WTC11 (cell line): ENCODE measurements at regions not wholly inside any gene's neighbourhood (a gene's known extent, or its start where the extent isn't known, plus 50 kb on each side); places are given as distances from the start of the nearest gene placed in this dataset.

Experiments used
- ATF6 ChIP-seq: sonication (generic); formaldehyde crosslinking; IDR thresholded peaks from 2 replicates; pipeline ENCODE4 v1.8.1; 2023; ENCODE audit warnings: mild to moderate bottlenecking, missing genetic modification reagents
- CREB1 ChIP-seq: sonication (generic); formaldehyde crosslinking; IDR thresholded peaks from 2 replicates; pipeline ENCODE4 v1.8.0; 2023; ENCODE audit warnings: mild to moderate bottlenecking, missing genetic modification reagents
- CTCF ChIP-seq: fragments of 200-600 bp; IDR thresholded peaks from 2 replicates; pipeline ENCODE4 v1.8.0; 2022; ENCODE audit warnings: antibody characterized with exemption
- TF ChIP-seq, protein P1 (sequence below): fragments of 250-450 bp; sonication (Bioruptor Pico); IDR thresholded peaks from 2 replicates; pipeline ENCODE4 v1.9.0; 2021; ENCODE audit warnings: mild to moderate bottlenecking, borderline replicate concordance

GRCh38 chr1:29890201-29890959 lies 654.1 kb downstream of the PTPRU start:
- TF ChIP-seq CTCF = no peak
- TF ChIP-seq ATF6 (CRISPR knock-in tag) = no peak
- TF ChIP-seq CREB1 = no peak
- TF ChIP-seq, protein P1, sequence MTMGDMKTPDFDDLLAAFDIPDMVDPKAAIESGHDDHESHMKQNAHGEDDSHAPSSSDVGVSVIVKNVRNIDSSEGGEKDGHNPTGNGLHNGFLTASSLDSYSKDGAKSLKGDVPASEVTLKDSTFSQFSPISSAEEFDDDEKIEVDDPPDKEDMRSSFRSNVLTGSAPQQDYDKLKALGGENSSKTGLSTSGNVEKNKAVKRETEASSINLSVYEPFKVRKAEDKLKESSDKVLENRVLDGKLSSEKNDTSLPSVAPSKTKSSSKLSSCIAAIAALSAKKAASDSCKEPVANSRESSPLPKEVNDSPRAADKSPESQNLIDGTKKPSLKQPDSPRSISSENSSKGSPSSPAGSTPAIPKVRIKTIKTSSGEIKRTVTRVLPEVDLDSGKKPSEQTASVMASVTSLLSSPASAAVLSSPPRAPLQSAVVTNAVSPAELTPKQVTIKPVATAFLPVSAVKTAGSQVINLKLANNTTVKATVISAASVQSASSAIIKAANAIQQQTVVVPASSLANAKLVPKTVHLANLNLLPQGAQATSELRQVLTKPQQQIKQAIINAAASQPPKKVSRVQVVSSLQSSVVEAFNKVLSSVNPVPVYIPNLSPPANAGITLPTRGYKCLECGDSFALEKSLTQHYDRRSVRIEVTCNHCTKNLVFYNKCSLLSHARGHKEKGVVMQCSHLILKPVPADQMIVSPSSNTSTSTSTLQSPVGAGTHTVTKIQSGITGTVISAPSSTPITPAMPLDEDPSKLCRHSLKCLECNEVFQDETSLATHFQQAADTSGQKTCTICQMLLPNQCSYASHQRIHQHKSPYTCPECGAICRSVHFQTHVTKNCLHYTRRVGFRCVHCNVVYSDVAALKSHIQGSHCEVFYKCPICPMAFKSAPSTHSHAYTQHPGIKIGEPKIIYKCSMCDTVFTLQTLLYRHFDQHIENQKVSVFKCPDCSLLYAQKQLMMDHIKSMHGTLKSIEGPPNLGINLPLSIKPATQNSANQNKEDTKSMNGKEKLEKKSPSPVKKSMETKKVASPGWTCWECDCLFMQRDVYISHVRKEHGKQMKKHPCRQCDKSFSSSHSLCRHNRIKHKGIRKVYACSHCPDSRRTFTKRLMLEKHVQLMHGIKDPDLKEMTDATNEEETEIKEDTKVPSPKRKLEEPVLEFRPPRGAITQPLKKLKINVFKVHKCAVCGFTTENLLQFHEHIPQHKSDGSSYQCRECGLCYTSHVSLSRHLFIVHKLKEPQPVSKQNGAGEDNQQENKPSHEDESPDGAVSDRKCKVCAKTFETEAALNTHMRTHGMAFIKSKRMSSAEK = no peak
